H1 (cell line): ENCODE measurements at regions not wholly inside any gene's neighbourhood (a gene's known extent, or its start where the extent isn't known, plus 50 kb on each side); places are given as distances from the start of the nearest gene placed in this dataset.

Experiments used
- CTCF ChIA-PET: fragments of 300-600 bp; sonication (Branson Sonifier 250); formaldehyde crosslinking; loops from one replicate; lab custom pipeline; 2021; ENCODE audit not compliant: partially characterized antibody; lab: Charles Lee
- POLR2A ChIA-PET: fragments of 300-600 bp; sonication (Branson Sonifier 250); formaldehyde crosslinking; loops from one replicate; lab custom pipeline; 2021; ENCODE audit warnings: inconsistent platforms; ENCODE audit not compliant: partially characterized antibody; lab: Charles Lee
- DNase-seq, 2 experiments: peaks; one replicate each; pipeline versions ENCODE4 v3.0.0 to v3.0.0-alpha.2; 2010 to 2022; ENCODE audit warnings: low spot score in 2 of 2, low read depth in 1 of 2, mixed read lengths in 1 of 2
- FAIRE-seq: peaks from 2 replicates; lab custom pipeline; 2011; peaks lifted over from hg19 to GRCh38; lab: Jason Lieb, UNC
- H2AFZ ChIP-seq: 2 replicates; pipeline ENCODE4 v1.8.1; 2012; ENCODE audit warnings: low read length, inconsistent platforms
- H2AK5ac ChIP-seq: 2 replicates; pipeline ENCODE4 v1.6.1; 2013; ENCODE audit warnings: low read depth, low read length
- H2BK120ac ChIP-seq: replicated peaks from 2 replicates; pipeline ENCODE3; 2013; ENCODE audit warnings: low read depth, low read length, inconsistent platforms
- H2BK12ac ChIP-seq: 2 replicates; pipeline ENCODE4 v1.6.1; 2013; ENCODE audit warnings: low read depth, low read length
- H2BK15ac ChIP-seq: 2 replicates; pipeline ENCODE4 v1.6.1; 2013; ENCODE audit warnings: low read length
- H2BK20ac ChIP-seq: 2 replicates; pipeline ENCODE4 v1.6.1; 2013; ENCODE audit warnings: low read length
- H2BK5ac ChIP-seq: 2 replicates; pipeline ENCODE4 v1.6.1; 2013; ENCODE audit warnings: low read depth, low read length
- H3K14ac ChIP-seq: 2 replicates; pipeline ENCODE4 v1.6.1; 2013; ENCODE audit warnings: inconsistent platforms; ENCODE audit not compliant: insufficient read length
- H3K18ac ChIP-seq: 2 replicates; pipeline ENCODE4 v1.6.1; 2013; ENCODE audit warnings: low read length; ENCODE audit errors: extremely low read depth
- H3K23ac ChIP-seq: 2 replicates; pipeline ENCODE4 v1.6.1; 2013; ENCODE audit warnings: inconsistent platforms; ENCODE audit not compliant: insufficient read length
- H3K23me2 ChIP-seq: 2 replicates; pipeline ENCODE4 v1.6.1; 2013; ENCODE audit warnings: low read depth, low read length
- H3K27ac ChIP-seq: 2 replicates; pipeline ENCODE4 v1.6.1; 2011; ENCODE audit warnings: low read depth, low read length, inconsistent platforms
- H3K27me3 ChIP-seq, 4 experiments: replicated peaks in 1 of 4; 1 replicate in 1 of 4; 2 replicates in 3 of 4; pipeline versions ENCODE4 v1.6.1 to v1.8.1; 2011 to 2013; ENCODE audit warnings: low read length in 3 of 4, mild to moderate bottlenecking in 3 of 4, inconsistent platforms in 2 of 4, mixed read lengths in 2 of 4, moderate library complexity in 1 of 4; ENCODE audit not compliant: control insufficient read depth in 3 of 4, insufficient read depth in 3 of 4; ENCODE audit errors: extremely low read depth in 1 of 4
- H3K36me3 ChIP-seq, 4 experiments: 2 replicates each; pipeline versions ENCODE4 v1.6.1 to v1.8.1; 2011 to 2013; ENCODE audit warnings: mild to moderate bottlenecking in 4 of 4, low read length in 3 of 4, moderate library complexity in 2 of 4, control low read depth in 1 of 4, inconsistent platforms in 1 of 4; ENCODE audit not compliant: insufficient read depth in 4 of 4, control insufficient read depth in 2 of 4
- H3K4ac ChIP-seq: replicated peaks from 2 replicates; pipeline ENCODE3; 2013; ENCODE audit warnings: low read length, low read depth, mixed read lengths, inconsistent platforms; ENCODE audit not compliant: insufficient read length
- H3K4me1 ChIP-seq, 4 experiments: replicated peaks in 1 of 4; 1 replicate in 1 of 4; 2 replicates in 3 of 4; pipeline versions ENCODE4 v1.6.1 to v1.8.1; 2011 to 2013; ENCODE audit warnings: low read length in 3 of 4, inconsistent platforms in 2 of 4, mixed read lengths in 1 of 4; ENCODE audit not compliant: insufficient read depth in 4 of 4, control insufficient read depth in 3 of 4
- H3K4me2 ChIP-seq, 2 experiments: 2 replicates each; pipeline versions ENCODE4 v1.6.1 to v1.8.1; 2011 to 2013; ENCODE audit warnings: low read depth in 2 of 2, low read length in 2 of 2, control low read depth in 1 of 2, inconsistent platforms in 1 of 2, mild to moderate bottlenecking in 1 of 2; ENCODE audit not compliant: insufficient read depth in 1 of 2
- H3K4me3 ChIP-seq, 4 experiments: fragments of 200-600, 300-600 bp in 1 of 4; sonication (generic), shearing (Covaris generic), sonication (Bioruptor Twin) in 1 of 4; 2 replicates each; pipeline versions ENCODE4 v1.5.1 to v1.8.1; 2011 to 2016; ENCODE audit warnings: low read length in 4 of 4, low read depth in 3 of 4, control low read depth in 2 of 4, inconsistent platforms in 2 of 4, mild to moderate bottlenecking in 2 of 4, mixed read lengths in 1 of 4, moderate library complexity in 1 of 4; ENCODE audit not compliant: insufficient read depth in 2 of 4; ENCODE audit errors: extremely low read depth in 1 of 4
- H3K56ac ChIP-seq: replicated peaks from 2 replicates; pipeline ENCODE3; 2013; ENCODE audit warnings: low read depth, mild to moderate bottlenecking, mixed read lengths, low read length, inconsistent platforms; ENCODE audit not compliant: insufficient read length
- H3K79me1 ChIP-seq: 2 replicates; pipeline ENCODE4 v1.6.1; 2013; ENCODE audit warnings: low read depth, low read length, control low read depth
- H3K79me2 ChIP-seq, 2 experiments: 2 replicates each; pipeline versions ENCODE4 v1.6.1 to v1.8.1; 2012 to 2013; ENCODE audit warnings: low read length in 2 of 2, mild to moderate bottlenecking in 2 of 2, inconsistent platforms in 1 of 2; ENCODE audit not compliant: insufficient read depth in 2 of 2, control insufficient read depth in 1 of 2
- H3K9ac ChIP-seq, 4 experiments: replicated peaks in 1 of 4; 1 replicate in 1 of 4; 2 replicates in 3 of 4; pipeline versions ENCODE4 v1.6.1 to v1.8.1; 2011 to 2013; ENCODE audit warnings: low read depth in 3 of 4, low read length in 3 of 4, control low read depth in 2 of 4, mild to moderate bottlenecking in 2 of 4, moderate library complexity in 2 of 4, inconsistent platforms in 1 of 4; ENCODE audit errors: extremely low read depth in 1 of 4
- H3K9me3 ChIP-seq, 2 experiments: 2 replicates each; pipeline versions ENCODE4 v1.6.1 to v1.8.1; 2012 to 2013; ENCODE audit warnings: mild to moderate bottlenecking in 2 of 2, moderate library complexity in 2 of 2, control low read depth in 1 of 2, inconsistent platforms in 1 of 2, low read depth in 1 of 2, low read length in 1 of 2, mixed read lengths in 1 of 2; ENCODE audit not compliant: insufficient read depth in 2 of 2
- H4K20me1 ChIP-seq, 2 experiments: replicated peaks in 1 of 2; 2 replicates each; pipeline versions ENCODE3 to v1.8.1; 2011 to 2013; ENCODE audit warnings: inconsistent platforms in 2 of 2, low read length in 2 of 2, mild to moderate bottlenecking in 1 of 2; ENCODE audit not compliant: insufficient read depth in 2 of 2, control insufficient read depth in 1 of 2
- H4K5ac ChIP-seq: 2 replicates; pipeline ENCODE4 v1.6.1; 2013; ENCODE audit warnings: low read length, low read depth, mixed read lengths, inconsistent platforms; ENCODE audit not compliant: insufficient read length
- H4K8ac ChIP-seq: 2 replicates; pipeline ENCODE4 v1.8.0; 2013; ENCODE audit warnings: mild to moderate bottlenecking, moderate library complexity, low read length, inconsistent platforms; ENCODE audit not compliant: insufficient read depth; ENCODE audit errors: extremely low read depth
- H4K91ac ChIP-seq: replicated peaks from 2 replicates; pipeline ENCODE3; 2013; ENCODE audit warnings: low read length, mixed read lengths, inconsistent platforms; ENCODE audit not compliant: insufficient read length
- ATF3 ChIP-seq: IDR thresholded peaks from 2 replicates; pipeline ENCODE4 v1.6.1; 2011; ENCODE audit warnings: low read depth, mild to moderate bottlenecking, low read length; ENCODE audit not compliant: insufficient read depth
- CTBP2 ChIP-seq: IDR thresholded peaks from 2 replicates; pipeline ENCODE4 v1.7.0; 2011; ENCODE audit warnings: borderline replicate concordance, mild to moderate bottlenecking, moderate library complexity, mixed read lengths, low read length; ENCODE audit not compliant: insufficient read depth, insufficient read length
- CTCF ChIP-seq, 3 experiments: IDR thresholded peaks; 1 replicate in 2 of 3; 2 replicates in 1 of 3; pipeline versions ENCODE4 v1.5.1 to v1.6.1; 2011; ENCODE audit warnings: low read length in 3 of 3, mild to moderate bottlenecking in 3 of 3, inconsistent platforms in 2 of 3, low read depth in 1 of 3, moderate library complexity in 1 of 3; ENCODE audit not compliant: insufficient read depth in 1 of 3; ENCODE audit errors: control extremely low read depth in 1 of 3
- EZH2 ChIP-seq: fragments of 200-600 bp; sonication (generic); IDR thresholded peaks from 2 replicates; pipeline ENCODE4 v1.7.1; 2012; ENCODE audit warnings: low read depth, mild to moderate bottlenecking, moderate library complexity, low read length, inconsistent platforms; ENCODE audit not compliant: severe bottlenecking
- POLR2A ChIP-seq, 2 experiments: IDR thresholded peaks; 1 replicate in 1 of 2; 2 replicates in 1 of 2; pipeline ENCODE4 v1.6.1; 2011; ENCODE audit warnings: low read depth in 2 of 2, low read length in 2 of 2, mild to moderate bottlenecking in 2 of 2; ENCODE audit errors: control extremely low read depth in 1 of 2
- RFX5 ChIP-seq: IDR thresholded peaks from 2 replicates; pipeline ENCODE4 v1.6.1; 2011; ENCODE audit warnings: low read depth, low read length, improper control_type of control experiment, borderline replicate concordance
- SAP30 ChIP-seq: fragments of 300-600 bp; sonication (generic); IDR thresholded peaks from 2 replicates; pipeline ENCODE4 v1.7.1; 2012; ENCODE audit warnings: low read length, moderate library complexity, mild to moderate bottlenecking, inconsistent platforms; ENCODE audit not compliant: insufficient read depth, insufficient replicate concordance
- SUZ12 ChIP-seq: fragments of 200-600 bp; sonication (generic); IDR thresholded peaks from 2 replicates; pipeline ENCODE4 v1.6.1; 2012; ENCODE audit warnings: mild to moderate bottlenecking, inconsistent platforms, low read length, moderate library complexity, mixed read lengths
- WGBS, 2 experiments: shearing (Covaris generic) in 1 of 2; methylation state at CpG; one replicate each; pipeline versions ENCODE4 v1.1.6 to v1.1.7; 2013 to 2015; ENCODE audit warnings: low lambda C conversion rate in 2 of 2, mixed read lengths in 2 of 2, inconsistent platforms in 1 of 2, low coverage in 1 of 2, missing lambda C conversion rate in 1 of 2; ENCODE audit not compliant: insufficient replicate concordance in 2 of 2, insufficient coverage in 1 of 2, insufficient read length in 1 of 2; ENCODE audit errors: extremely low coverage in 1 of 2, missing lambda C conversion rate in 1 of 2; 5-methylcytosine and 5-hydroxymethylcytosine counted together

- no peak overlapping the region for H3K4me2 ChIP-seq
- no peaks in the 10 kb centered on the region for H4K20me1 ChIP-seq
- H3K36me3 ChIP-seq, result no peaks in the 10 kb centered on the region
- H3K79me1 ChIP-seq, result no peaks in the 10 kb centered on the region
- H3K4me3 ChIP-seq, result no peak overlapping the region
- H3K56ac ChIP-seq, result no peak overlapping the region
- ChIA-PET CTCF (interaction anchor here (3.0 kb wide), 1 partner anchor 371 kb away, joined by 17 read pairs; no protein-coding TSS in a partner anchor), POLR2A (no interaction called here)
- H2AFZ ChIP-seq, result no peak overlapping the region
- H3K18ac ChIP-seq, result no peak overlapping the region
- no peak overlapping the region for H3K27ac ChIP-seq
- H2AK5ac ChIP-seq, result no peak overlapping the region
- no peak overlapping the region for H3K23ac ChIP-seq
- no peak overlapping the region for H3K9ac ChIP-seq
- H3K79me2 ChIP-seq, result no peaks in the 10 kb centered on the region
- no peak overlapping the region for H2BK20ac ChIP-seq
- FAIRE-seq (no peak), DNase-seq (no peak)
- H3K9me3 ChIP-seq, result no peaks in the 10 kb centered on the region
- no peak overlapping the region for H4K5ac ChIP-seq
- no peak overlapping the region for H2BK15ac ChIP-seq
- H3K14ac ChIP-seq, result no peak overlapping the region
- no peaks in the 10 kb centered on the region for H3K27me3 ChIP-seq
- H2BK12ac ChIP-seq, result no peak overlapping the region
- H4K8ac ChIP-seq, result no peak overlapping the region
- no peak overlapping the region for H2BK120ac ChIP-seq
- WGBS, 2 experiments, result 89% methylated on average over 1 of the region's 1 CpG; no CpG with 5 or more reads in 1 of the 2 experiments
- no peaks in the 10 kb centered on the region for H3K4me1 ChIP-seq
- no peak overlapping the region for H2BK5ac ChIP-seq
- no peaks in the 10 kb centered on the region for H3K23me2 ChIP-seq
- no peak overlapping the region for H4K91ac ChIP-seq
- no peak overlapping the region for H3K4ac ChIP-seq
- TF ChIP-seq RFX5, result no peak
- no peak for TF ChIP-seq EZH2
- no peak for TF ChIP-seq CTBP2
- no peak for TF ChIP-seq SAP30
- TF ChIP-seq ATF3, result no peak
- TF ChIP-seq POLR2A (IDR thresholded peaks at IDR 0.05; ENCODE audit: control extremely low read depth in 1 of 2, low read depth in 2 of 2, low read length in 2 of 2), result no peak
- TF ChIP-seq CTCF (IDR thresholded peaks at IDR 0.05; ENCODE audit: control extremely low read depth in 1 of 3, insufficient read depth in 1 of 3, low read depth in 1 of 3, low read length in 3 of 3), result no peak
- no peak for TF ChIP-seq SUZ12
Measured at GRCh38 chr4:154984616-154985015, 203.5 kb downstream of the RBM46 start.
